ENCODE measurements at regions not wholly inside any gene's neighbourhood (a gene's known extent, or its start where the extent isn't known, plus 50 kb on each side); places are given as distances from the start of the nearest gene placed in this dataset.

- H3K4me3 ChIP-seq, result no peak overlapping the region
- no peak overlapping the region for H3K27ac ChIP-seq (ENCODE audit: low read depth in 1 of 2, low read length in 1 of 2)
- H3K27me3 ChIP-seq (ENCODE audit: control insufficient read depth in 3 of 3, insufficient read depth in 3 of 3, low read length in 2 of 3), result no peaks in the 10 kb centered on the region
- no peak for TF ChIP-seq CTCF (IDR thresholded peaks at IDR 0.05; ENCODE audit: control extremely low read depth, extremely low read depth)
- ATAC-seq (ENCODE audit: insufficient read depth, low FRiP score) (no peak), DNase-seq (no peak)
- WGBS, 2 donors, result 59 to 71% methylated on average over 3 of the region's 3 CpGs
- no peaks in the 10 kb centered on the region for H3K36me3 ChIP-seq (ENCODE audit: control insufficient read depth in 4 of 4, insufficient read depth in 4 of 4, low read length in 4 of 4)
- no peak overlapping the region for H3K9ac ChIP-seq (ENCODE audit: insufficient read depth in 1 of 2, low read length in 2 of 2)
- no peaks in the 10 kb centered on the region for H3K9me3 ChIP-seq (ENCODE audit: control insufficient read depth in 4 of 4, insufficient read depth in 3 of 4, low read length in 3 of 4)
- no peaks in the 10 kb centered on the region for H3K4me1 ChIP-seq (ENCODE audit: control insufficient read depth in 5 of 5, insufficient read depth in 5 of 5, low read length in 5 of 5)
These were observed 244.6 kb downstream of the SUCLG1 start for GRCh38 chr2:84214455-84214854.

- no peak overlapping the region for H3K9ac ChIP-seq (ENCODE audit: insufficient read depth in 1 of 2, low read length in 2 of 2)
- no peak for ATAC-seq (ENCODE audit: insufficient read depth, low FRiP score)
- 76 to 83% methylated on average over 5 of the region's 5 CpGs for WGBS, 2 donors
These were observed 246.3 kb downstream of the SUCLG1 start for GRCh38 chr2:84212611-84213314.

GRCh38 chr2:84209941-84210340 lies 249.1 kb downstream of the SUCLG1 start:
- no peaks in the 10 kb centered on the region for H3K36me3 ChIP-seq (ENCODE audit: control insufficient read depth in 4 of 4, insufficient read depth in 4 of 4, low read length in 4 of 4)
- DNase-seq (no peak), ATAC-seq (ENCODE audit: insufficient read depth, low FRiP score) (no peak)
- no peaks in the 10 kb centered on the region for H3K27me3 ChIP-seq (ENCODE audit: control insufficient read depth in 3 of 3, insufficient read depth in 3 of 3, low read length in 2 of 3)
- no peak overlapping the region for H3K4me3 ChIP-seq
- H3K27ac ChIP-seq (ENCODE audit: low read depth in 1 of 2, low read length in 1 of 2), result no peak overlapping the region
- WGBS, 2 donors, result 58 to 75% methylated on average over 7 of the region's 7 CpGs
- no peaks in the 10 kb centered on the region for H3K9me3 ChIP-seq (ENCODE audit: control insufficient read depth in 4 of 4, insufficient read depth in 3 of 4, low read length in 3 of 4)
- no peak overlapping the region for H3K9ac ChIP-seq (ENCODE audit: insufficient read depth in 1 of 2, low read length in 2 of 2)
- TF ChIP-seq CTCF (IDR thresholded peaks at IDR 0.05; ENCODE audit: control extremely low read depth, extremely low read depth), result no peak
- no peaks in the 10 kb centered on the region for H3K4me1 ChIP-seq (ENCODE audit: control insufficient read depth in 5 of 5, insufficient read depth in 5 of 5, low read length in 5 of 5)

More at GRCh38 chr2:84212611-84213314, 246.3 kb downstream of the SUCLG1 start:
- Histone ChIP-seq H3K4me3 (no peak overlapping the region), H3K9me3 (ENCODE audit: control insufficient read depth in 4 of 4, insufficient read depth in 3 of 4, low read length in 3 of 4) (no peaks in the 10 kb centered on the region), H3K27me3 (ENCODE audit: control insufficient read depth in 3 of 3, insufficient read depth in 3 of 3, low read length in 2 of 3) (no peaks in the 10 kb centered on the region), H3K4me1 (ENCODE audit: control insufficient read depth in 5 of 5, insufficient read depth in 5 of 5, low read length in 5 of 5) (no peaks in the 10 kb centered on the region), H3K36me3 (ENCODE audit: control insufficient read depth in 4 of 4, insufficient read depth in 4 of 4, low read length in 4 of 4) (no peaks in the 10 kb centered on the region), H3K27ac (ENCODE audit: low read depth in 1 of 2, low read length in 1 of 2) (no peak overlapping the region)
- DNase-seq, result no peak
- no peak for TF ChIP-seq CTCF (IDR thresholded peaks at IDR 0.05; ENCODE audit: control extremely low read depth, extremely low read depth)

GRCh38 chr2:84204995-84205394 lies 254.1 kb downstream of the SUCLG1 start:
- WGBS, 2 donors, result 85% methylated on average over 3 of the region's 3 CpGs
- Histone ChIP-seq H3K4me1 (ENCODE audit: control insufficient read depth in 5 of 5, insufficient read depth in 5 of 5, low read length in 5 of 5) (no peaks in the 10 kb centered on the region), H3K9me3 (ENCODE audit: control insufficient read depth in 4 of 4, insufficient read depth in 3 of 4, low read length in 3 of 4) (no peaks in the 10 kb centered on the region), H3K27ac (ENCODE audit: low read depth in 1 of 2, low read length in 1 of 2) (no peak overlapping the region), H3K27me3 (ENCODE audit: control insufficient read depth in 3 of 3, insufficient read depth in 3 of 3, low read length in 2 of 3) (no peaks in the 10 kb centered on the region), H3K9ac (ENCODE audit: insufficient read depth in 1 of 2, low read length in 2 of 2) (no peak overlapping the region), H3K36me3 (ENCODE audit: control insufficient read depth in 4 of 4, insufficient read depth in 4 of 4, low read length in 4 of 4) (no peaks in the 10 kb centered on the region), H3K4me3 (no peak overlapping the region)
- ATAC-seq (ENCODE audit: insufficient read depth, low FRiP score), result no peak
- no peak for DNase-seq
- TF ChIP-seq CTCF (IDR thresholded peaks at IDR 0.05; ENCODE audit: control extremely low read depth, extremely low read depth), result no peak
